Activated CD8-positive, alpha-beta memory T cell treated with anti-CD3 and anti-CD28 coated beads for 48 hours (primary cell): ENCODE measurements at regions not wholly inside any gene's neighbourhood (a gene's known extent, or its start where the extent isn't known, plus 50 kb on each side); places are given as distances from the start of the nearest gene placed in this dataset.

ENCODE experiments used
- DNase-seq, 3 experiments: peaks; one replicate each; pipeline ENCODE4 v3.0.0-alpha.2; 2020; ENCODE audit warnings: low read depth in 2 of 3, low spot score in 2 of 3

DNA sequence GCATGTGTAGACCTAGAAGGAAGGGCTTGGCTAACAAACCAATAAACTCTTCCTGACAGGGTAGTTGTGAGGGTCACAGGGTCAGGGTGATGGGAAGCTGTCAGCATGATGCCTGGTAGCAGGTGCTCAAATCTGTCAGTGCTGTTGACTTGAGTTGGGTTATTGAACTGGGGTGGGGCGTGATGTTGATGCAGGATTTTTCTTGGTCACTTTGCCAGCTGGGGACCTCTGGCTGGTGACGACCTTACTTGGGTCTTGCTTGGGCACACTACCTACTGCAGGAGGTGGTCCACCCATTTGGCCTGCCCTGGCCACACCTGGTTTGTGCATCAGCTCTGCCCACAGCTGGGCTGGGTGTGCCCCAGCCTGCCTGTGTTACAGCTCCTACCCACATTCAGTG is 624.4 kb downstream of the PTPRU start:
- DNase-seq, result no peak

DNA sequence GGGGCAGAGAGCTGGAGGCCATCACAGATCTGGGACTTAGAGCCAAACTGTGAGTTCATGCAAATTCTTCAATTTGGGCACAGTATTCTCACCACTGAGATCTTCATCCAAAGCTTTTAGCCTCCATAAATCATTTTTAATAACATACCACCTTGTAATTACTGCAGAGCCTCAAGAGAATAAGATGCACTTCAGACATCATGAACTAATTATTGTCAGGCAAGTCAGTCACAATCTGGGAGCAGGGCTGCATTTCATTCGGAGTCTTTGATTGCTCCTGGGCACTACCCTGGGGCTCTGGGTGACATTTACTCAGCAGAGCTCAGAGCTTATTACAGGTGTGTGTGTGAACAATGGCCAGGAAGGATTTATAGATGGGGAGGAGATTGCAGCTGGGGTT is 623.7 kb downstream of the PTPRU start:
- DNase-seq, result no peak

DNA sequence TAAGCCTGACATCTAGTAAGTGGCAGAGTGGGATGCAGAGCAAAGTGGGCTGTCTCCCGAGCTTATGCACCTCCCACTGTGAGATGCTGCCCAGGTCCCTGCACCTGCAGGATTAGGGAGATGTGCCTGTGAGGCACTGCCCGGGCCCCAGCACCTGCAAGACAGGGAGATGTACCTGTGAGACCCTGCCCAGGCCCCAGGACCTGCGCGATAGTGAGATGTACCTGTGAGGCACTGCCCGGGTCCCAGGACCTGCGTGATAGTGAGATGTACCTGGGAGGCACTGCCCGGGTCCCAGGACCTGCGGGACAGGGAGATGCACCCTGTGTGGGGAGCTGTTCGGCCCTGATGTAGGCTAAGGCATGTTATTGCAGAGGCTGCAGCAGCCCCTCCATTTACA is 622.8 kb downstream of the PTPRU start:
- no peak for DNase-seq

DNA sequence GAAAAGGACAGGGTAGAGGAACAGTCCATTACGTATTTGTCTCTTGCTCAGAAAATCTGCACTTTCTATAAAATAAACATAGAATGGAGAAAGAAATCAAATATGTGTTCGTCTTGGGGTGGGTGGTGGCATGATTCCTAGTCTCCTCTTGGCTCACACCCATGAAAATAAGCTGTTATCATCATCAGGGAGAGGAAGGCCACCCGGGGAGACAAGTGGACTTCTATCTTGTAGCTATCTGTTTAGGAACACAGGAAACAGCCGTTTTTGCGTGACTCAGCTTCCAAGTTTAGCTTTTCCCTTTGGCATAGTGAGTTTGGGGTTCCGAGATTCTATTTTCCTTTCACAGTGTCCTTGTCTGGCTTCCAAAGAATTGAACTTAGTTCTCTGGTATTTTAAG is 622.3 kb downstream of the PTPRU start:
- DNase-seq, result no peak

DNA sequence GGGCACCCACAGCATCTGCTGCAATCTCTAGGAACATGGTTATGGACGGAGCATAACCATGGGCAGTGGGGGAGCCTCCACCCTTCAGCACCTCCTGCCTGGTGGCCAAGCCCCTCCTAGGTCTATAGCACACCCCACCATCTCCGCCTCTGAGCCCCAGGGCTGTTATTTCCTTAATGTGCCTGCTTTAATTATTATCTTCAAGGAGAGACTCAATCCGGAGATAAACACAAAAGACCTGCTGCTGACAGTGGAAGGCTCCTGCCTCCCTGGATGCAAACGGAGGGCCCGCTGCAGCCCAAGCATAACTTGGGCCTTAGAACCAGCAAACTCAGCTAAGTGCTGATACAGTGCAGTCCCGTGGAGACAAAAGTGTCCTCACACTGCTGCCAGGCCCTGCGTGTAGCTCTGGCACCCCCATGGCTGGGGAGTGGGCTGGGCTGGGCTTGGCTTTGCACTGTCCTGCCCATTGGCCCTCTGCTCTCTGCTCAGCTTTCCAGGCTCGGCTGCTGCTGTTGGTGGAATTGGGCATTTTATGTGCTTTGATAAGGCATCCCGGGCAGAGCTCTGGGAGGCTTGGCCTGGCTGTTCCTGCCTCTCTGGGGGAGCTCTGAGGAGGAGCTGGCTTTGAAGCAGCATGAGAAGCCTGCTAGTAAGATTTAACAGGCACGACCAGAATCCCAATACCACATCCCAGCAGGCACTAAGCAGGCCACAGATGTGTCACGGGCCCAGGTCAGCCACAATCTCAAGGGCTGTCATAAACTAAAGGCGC is 620.2 kb downstream of the PTPRU start:
- no peak for DNase-seq

DNA sequence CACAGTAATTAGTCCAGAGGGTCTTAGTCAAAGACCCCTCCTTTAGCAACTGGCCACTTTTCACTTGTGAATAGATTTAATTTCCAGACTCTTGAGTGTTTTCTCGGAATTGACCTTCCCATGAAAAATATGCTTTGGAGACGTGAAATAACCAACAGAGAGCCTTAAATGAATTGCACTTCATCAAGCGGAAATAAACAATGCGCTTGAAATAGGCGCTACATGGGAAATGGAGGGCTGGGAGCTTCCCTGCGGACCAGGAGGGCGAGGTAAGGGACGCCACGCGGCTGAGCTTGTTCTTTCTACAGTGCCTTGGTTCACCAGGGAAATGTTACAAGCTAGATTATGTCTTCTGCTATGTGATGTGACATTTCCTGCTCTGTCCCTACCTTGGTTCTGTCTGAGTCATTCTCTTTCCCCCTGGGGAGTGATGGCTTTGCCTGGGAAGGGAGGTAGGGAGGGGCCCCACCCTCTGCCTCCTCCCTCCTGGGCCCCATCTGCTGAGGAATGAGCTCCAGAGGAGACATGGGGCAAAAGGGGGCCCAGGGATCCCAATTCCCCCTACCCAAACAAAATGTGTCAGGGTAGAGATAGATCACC is 619.3 kb downstream of the PTPRU start:
- no peak for DNase-seq

DNA sequence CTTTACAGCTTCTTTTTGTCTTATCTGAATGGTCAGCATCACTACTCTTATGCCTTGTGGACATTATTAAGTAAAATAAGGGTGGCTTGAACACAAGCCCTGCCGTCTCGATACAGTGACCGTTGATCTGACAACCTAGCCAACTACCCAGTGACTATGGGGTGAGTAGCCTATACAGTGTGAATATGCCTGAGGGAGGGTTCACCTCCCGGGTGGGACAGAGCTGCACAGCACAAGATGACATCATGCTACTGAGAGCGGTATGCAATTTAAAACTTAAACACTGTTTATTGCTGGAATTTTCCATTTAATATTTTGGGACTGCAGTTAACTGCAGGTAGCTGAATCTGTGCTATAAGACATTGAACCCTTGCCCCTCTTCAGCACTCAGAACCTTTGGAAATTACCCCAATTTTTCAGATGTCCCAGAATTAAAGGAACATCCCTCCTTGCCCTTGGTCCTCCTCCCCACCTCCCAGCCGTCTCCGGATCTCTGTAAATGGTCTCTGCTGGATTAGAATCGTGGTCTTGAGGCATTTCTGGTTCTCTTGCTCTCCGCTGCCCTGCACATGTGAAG is 618.5 kb downstream of the PTPRU start:
- DNase-seq, result no peak

DNA sequence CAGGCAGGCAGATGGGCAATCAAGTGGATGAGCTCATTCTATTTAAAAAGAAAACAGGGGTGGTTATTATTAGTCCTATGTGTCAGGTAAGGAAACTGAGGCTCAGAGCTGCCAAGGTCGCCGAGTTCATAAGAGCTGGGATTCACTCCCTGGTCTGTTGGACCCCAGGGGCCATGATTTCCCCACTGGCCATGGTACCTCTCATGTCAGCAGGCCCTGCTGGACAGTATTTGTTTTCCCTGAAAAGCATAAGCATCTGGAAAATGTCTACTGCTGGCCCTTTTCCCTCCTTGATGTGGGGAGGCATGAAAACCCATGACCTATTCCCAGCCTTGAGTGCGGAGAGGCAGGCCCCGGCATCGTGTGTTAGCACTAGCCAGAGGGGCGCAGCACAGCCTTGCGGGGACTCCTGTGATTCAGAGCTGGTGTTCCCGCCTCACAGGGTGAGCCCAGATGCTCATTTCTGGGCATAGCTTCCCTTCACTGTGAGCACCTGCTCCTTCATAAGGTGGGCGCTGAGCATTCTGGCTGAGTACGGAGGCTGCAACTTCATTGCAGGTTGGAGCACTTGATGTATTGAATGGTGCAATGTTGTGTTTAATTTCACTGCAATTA is 617.5 kb downstream of the PTPRU start:
- DNase-seq, result no peak

DNA sequence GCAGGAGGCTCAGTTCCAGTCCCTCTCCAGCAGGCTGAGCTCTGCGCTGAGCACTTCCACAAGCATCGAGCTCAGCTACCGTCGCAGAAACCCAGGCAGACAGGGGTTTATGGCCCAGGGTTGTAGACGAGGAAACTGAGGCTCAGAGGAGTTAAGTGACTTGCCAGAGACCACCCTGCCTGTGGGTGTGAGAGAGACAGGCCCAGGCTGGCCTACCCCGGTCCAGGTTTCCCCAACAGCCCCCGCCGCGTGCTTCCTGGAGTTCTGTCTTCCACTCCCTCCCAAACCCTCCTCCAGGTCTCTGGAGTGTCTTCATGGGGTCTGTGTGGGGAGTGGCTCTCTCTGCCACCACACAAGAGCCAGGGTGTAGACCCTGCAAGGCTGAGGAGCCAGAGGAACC is 615.9 kb downstream of the PTPRU start:
- DNase-seq, result no peak

DNA sequence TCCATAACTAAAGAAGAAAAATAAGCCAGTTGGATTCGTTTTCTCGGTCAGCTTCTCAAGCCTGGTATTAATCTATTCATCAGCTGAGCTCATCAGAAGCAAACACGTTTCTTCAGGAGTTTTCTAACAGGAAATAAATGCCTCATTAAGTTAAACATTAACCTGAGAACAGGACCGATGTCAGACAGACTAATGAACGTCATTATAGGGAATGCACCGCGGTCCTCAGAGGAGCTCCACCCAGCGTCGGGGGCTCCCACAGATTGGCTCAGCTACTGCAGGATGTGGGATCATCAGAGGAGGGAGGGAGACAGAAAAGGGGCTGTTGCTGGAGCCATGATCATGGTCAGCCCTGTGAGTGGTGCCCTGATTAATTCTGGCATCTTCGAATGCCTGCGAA is 615.4 kb downstream of the PTPRU start:
- no peak for DNase-seq

- no peak for DNase-seq
These were observed 613.9 kb downstream of the PTPRU start for GRCh38 chr1:29849991-29850757.

DNA sequence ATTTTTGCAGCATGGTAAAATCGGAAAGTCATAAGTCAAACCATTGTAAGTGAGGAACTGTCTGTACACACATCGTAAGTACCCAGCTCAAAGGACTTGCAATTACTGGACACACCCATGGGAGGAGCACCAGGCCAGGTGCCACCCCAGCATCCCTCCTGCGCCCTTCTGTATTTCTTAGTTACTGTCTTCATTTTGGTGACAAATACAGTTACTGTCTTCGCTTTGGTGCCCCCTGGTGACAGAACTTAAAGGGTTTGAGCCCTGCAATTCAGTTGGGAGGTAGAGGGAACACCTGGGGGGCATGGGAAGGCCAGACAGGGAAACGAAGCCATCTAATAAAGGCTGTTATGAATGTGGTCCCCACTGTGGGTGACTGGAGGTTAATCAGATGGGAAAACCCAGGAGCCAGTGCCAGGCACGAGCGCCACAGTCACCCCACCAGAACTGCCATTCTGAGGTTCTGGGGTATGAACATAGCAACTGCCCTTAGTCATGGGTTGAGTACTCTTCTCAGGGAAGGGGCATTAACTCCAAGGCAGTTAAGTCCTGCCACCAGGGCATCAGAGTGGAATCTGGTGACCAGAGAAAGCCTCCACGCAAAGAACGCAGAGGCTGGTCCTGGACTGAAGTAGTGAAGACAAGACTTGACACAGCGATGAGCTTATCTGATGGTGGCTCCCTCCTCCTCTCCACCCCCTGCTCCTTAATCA is 612.9 kb downstream of the PTPRU start:
- peak in 2 of 3 experiments; percentile 2 to 4 for DNase-seq

GRCh38 chr1:29845910-29846309 is 609.6 kb downstream of the PTPRU start:
- DNase-seq, result no peak

DNA sequence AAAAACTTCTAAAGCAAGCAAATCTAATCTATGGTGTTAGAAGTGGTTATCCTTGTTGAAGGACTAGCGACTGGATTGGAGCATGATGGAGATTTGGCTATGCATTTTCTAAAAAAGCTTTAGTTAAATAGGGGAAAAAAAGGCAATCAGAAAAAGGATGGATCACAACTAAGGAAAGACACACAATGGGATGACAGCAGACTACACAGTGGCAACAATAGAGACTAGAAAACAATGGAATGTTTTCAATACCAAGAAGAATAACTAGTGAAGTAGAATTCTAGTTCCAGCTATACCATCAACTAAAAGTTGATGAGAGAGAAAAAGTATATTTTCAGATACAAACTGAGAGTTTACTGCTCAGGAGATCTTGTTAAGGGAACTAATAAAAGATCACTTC is 605.8 kb downstream of the PTPRU start:
- DNase-seq, result no peak

DNA sequence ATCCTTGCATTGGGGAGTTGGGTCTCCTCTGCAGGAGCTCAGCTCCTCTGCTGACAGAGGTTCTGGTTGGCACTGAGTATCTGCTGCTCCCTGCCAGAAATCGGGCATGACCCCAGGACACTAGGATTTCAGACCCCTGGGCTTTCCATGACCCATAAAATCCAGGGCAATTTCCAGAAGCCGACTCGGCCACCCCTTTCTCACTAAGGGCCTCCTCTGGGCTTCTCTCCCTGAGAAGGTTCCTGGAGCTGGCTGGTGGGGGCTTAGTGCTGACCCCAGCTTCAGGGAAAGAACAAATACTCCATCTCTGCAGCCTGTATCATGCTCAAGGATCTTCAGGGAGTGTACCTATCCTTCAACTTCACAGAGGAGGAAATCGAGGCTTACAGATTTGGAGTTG is 603.4 kb downstream of the PTPRU start:
- no peak for DNase-seq

DNA sequence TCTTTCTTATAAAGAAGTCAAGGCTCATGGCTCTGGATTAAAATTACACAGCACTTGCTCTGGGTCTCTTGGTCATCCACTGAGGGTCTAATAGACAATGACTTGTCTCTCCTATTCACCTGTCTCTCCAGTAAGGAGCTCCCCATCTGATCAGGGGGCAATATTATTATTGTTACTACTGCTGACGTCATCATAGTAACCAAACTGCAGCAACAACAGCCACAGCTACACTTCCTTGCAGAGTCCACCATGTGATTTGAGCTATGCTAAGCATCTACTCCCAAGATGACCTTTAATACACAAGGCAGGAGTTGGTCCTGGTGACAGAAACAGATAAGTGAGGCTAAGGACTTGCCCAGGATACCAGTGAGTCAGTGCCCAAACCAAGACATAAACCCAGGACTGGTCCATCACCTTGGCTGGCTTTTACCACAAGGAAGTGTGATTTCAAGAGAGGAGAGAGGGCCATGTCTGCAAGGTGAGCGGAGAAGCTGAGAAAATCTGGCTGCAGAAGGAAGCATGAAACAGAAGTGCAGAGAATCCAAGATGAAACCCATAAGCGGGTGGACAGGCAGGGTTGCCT is 602.5 kb downstream of the PTPRU start:
- DNase-seq, result no peak

DNA sequence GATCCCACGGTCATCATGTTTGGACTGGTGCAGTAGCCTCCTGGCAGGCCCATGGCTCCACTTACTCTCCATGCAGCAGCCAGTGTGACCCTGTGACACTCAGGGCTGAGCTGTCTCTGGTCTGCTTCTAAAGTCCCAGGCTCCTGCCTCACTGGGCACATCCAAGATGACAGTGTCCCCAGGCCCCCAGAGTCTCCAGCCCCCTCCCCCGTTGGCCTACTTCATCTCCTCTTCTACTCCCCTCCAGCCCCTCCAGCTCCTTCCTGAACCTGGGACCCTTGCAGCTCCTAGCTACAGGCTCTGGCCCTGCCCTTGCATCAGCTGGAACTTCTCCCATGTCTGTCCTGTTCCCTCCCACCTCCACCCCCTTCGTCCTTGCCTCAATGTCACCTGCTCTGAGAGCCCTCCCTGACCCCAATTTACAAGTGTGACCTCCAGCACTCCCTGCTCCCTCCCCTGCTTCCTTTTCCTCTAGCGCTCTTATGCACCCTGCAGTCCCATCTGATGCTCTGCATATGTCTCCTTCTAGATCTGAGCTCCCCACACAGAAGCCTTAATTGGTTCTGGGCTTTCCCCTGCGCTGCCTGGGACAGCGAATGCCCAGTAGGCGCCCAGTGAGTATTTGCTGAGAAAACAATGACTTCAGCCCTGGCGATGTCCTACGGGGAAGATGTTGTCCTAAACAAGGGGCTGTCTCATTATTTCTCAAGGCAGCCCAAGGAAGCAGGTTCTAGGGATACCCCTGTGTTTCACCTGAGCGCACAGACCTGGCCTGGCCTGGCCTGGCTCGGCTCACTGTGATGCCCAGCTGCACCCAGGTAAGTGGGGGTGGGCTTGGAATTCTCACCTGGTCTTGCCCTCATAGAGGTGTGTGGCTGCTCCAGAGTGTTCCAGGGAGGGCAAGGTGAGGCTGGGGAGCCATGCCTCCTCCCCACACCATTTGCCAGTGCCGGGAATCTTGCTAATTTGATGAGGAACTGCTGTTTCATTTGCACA is 600.6 kb downstream of the PTPRU start:
- DNase-seq, result no peak

DNA sequence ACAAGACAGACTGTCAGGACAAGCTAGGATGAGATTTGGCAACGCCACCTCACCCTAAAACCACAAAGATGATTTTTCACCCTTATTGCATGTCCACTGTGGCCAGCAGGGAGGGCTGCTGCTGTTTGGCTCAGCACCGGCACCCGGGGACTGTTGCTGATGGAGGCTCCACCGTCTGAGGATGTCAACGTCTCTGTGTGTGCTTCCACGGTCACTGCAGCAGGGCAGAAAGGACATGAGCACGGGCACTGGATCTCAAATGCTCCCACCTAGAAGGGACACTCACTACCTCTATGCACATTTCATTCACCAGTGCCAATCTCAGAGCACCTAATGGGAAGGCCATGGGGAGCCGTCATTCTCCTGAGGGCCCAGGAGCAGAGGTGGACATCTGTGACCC is 599.6 kb downstream of the PTPRU start:
- no peak for DNase-seq

- DNase-seq, result no peak
These were observed 599.1 kb downstream of the PTPRU start for GRCh38 chr1:29835406-29835805.
